Activated B cell treated with CpG ODN at 0.5 μM for 24 hours (primary cell): ENCODE measurements at regions not wholly inside any gene's neighbourhood (a gene's known extent, or its start where the extent isn't known, plus 50 kb on each side); places are given as distances from the start of the nearest gene placed in this dataset.

ENCODE experiments used
- ATAC-seq: fragments of 200-7000 bp; cut with Tn5 transposase; one replicate; pipeline ENCODE4 v1.10.0; 2021; ENCODE audit warnings: low read depth, mild to moderate bottlenecking, moderate library complexity
- CTCF ChIA-PET: fragments of 350-600 bp; sonication (Branson Sonifier 250); formaldehyde crosslinking; loops from one replicate; lab custom pipeline; 2021; ENCODE audit warnings: antibody characterized with exemption; lab: Charles Lee
- POLR2A ChIA-PET: fragments of 350-600 bp; sonication (Branson Sonifier 250); formaldehyde crosslinking; loops from one replicate; lab custom pipeline; 2021; ENCODE audit warnings: antibody characterized with exemption; lab: Charles Lee
- DNase-seq: peaks from one replicate; pipeline ENCODE4 v3.0.0; 2022
- H3K27ac Mint-ChIP-seq: one replicate; pipeline ENCODE4 v1.8.0; 2020; ENCODE audit warnings: mixed read lengths
- H3K27me3 Mint-ChIP-seq: one replicate; pipeline ENCODE4 v1.8.0; 2021; ENCODE audit warnings: mixed read lengths
- H3K36me3 Mint-ChIP-seq: one replicate; pipeline ENCODE4 v1.8.0; 2021; ENCODE audit warnings: low read depth, mixed read lengths
- H3K4me1 Mint-ChIP-seq: one replicate; pipeline ENCODE4 v1.8.0; 2021; ENCODE audit warnings: mixed read lengths
- H3K4me3 Mint-ChIP-seq: one replicate; pipeline ENCODE4 v1.8.0; 2020; ENCODE audit warnings: mild to moderate bottlenecking, mixed read lengths
- H3K9me3 Mint-ChIP-seq: one replicate; pipeline ENCODE4 v1.8.0; 2020; ENCODE audit warnings: mixed read lengths
- intact Hi-C: fragments of 100-400 bp; cut with micrococcal nuclease; formaldehyde crosslinking; loops from one replicate; pipeline ENCODE4 v1.15.1; 2024
- TF ChIP-seq, protein P1 (sequence below): fragments of 200-600 bp; IDR thresholded peaks from one replicate; pipeline ENCODE4 v1.8.0; 2022; ENCODE audit warnings: antibody characterized with exemption, mild to moderate bottlenecking

DNA sequence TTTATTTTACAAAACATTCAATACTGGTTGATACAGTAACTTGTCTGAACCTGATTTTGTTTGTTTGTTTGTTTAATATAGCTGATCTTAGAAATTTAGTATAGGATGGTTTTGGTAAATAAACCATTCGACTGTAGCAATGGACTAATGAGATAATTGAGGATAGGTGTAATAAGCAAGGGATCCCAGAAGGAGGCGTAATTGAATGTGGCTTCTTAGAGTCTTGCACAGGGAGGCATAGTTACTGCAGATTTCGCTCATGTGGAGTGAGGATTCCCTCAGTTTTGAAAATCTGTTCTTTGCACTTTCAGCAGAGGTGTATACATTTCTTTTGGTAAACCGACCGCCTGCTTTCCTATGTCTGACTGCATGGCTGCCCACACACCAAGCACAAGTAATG is 709.6 kb downstream of the SOCS6 start:
- Mint-ChIP-seq H3K4me3 (no peak overlapping the region), H3K36me3 (no peaks in the 10 kb centered on the region), H3K9me3 (peaks cover 3% of the 10 kb centered on the region), H3K27ac (no peak overlapping the region), H3K4me1 (no peaks in the 10 kb centered on the region), H3K27me3 (no peaks in the 10 kb centered on the region)
- POLR2A ChIA-PET = no interaction called here
- TF ChIP-seq, protein P1, sequence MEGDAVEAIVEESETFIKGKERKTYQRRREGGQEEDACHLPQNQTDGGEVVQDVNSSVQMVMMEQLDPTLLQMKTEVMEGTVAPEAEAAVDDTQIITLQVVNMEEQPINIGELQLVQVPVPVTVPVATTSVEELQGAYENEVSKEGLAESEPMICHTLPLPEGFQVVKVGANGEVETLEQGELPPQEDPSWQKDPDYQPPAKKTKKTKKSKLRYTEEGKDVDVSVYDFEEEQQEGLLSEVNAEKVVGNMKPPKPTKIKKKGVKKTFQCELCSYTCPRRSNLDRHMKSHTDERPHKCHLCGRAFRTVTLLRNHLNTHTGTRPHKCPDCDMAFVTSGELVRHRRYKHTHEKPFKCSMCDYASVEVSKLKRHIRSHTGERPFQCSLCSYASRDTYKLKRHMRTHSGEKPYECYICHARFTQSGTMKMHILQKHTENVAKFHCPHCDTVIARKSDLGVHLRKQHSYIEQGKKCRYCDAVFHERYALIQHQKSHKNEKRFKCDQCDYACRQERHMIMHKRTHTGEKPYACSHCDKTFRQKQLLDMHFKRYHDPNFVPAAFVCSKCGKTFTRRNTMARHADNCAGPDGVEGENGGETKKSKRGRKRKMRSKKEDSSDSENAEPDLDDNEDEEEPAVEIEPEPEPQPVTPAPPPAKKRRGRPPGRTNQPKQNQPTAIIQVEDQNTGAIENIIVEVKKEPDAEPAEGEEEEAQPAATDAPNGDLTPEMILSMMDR = no peak
- intact Hi-C loops = no loop called here
- CTCF ChIA-PET = no interaction called here
- DNase-seq = no peak
- ATAC-seq = no peak

DNA sequence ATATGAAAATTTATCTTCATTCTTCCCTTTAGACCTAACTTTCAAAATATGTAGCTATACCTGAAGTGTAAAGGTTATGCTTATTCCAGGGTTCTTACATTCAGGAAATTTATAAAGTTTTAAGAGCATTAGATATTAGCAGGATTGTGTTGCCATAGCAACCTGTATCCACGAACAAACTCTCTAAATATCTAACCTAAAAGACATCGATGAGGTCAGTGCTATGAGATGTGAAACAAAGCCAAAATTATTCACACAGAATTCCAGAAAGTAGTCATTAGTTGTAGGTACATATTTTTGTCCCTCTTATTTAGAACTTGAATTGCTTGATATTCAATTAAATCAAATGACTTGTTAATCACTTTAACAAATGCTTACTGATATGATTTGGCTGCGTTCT is 705.3 kb downstream of the SOCS6 start:
- H3K4me3 Mint-ChIP-seq = no peak overlapping the region
- H3K36me3 Mint-ChIP-seq = no peaks in the 10 kb centered on the region
- POLR2A ChIA-PET = no interaction called here
- TF ChIP-seq, protein P1 = no peak
- intact Hi-C loops = no loop called here
- no peaks in the 10 kb centered on the region for H3K27me3 Mint-ChIP-seq
- no peaks in the 10 kb centered on the region for H3K4me1 Mint-ChIP-seq
- CTCF ChIA-PET = no interaction called here
- ATAC-seq = no peak
- H3K9me3 Mint-ChIP-seq = peaks cover 3% of the 10 kb centered on the region
- no peak overlapping the region for H3K27ac Mint-ChIP-seq
- DNase-seq = no peak

DNA sequence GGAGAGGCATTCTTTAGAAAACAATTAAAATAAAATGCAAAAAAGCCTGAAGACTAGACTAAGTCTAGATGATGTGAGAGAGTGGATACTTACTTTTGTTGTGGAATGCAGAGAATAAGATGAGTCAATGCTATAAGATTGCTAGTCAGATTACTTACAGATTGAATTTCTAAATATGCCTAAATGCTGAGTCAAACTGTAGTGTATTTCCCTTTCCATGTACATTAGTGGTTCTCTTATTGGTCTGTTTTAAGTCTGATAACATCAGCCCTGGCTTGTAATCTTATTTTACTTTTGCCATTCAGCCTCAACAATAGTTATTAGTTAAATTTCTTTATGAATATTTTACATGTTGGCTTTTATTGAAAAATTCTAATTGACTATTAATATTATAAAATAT is 702.7 kb downstream of the SOCS6 start:
- DNase-seq (no peak), ATAC-seq (no peak)
- ChIA-PET CTCF (no interaction called here), POLR2A (no interaction called here)
- Mint-ChIP-seq H3K27ac (no peak overlapping the region), H3K4me3 (no peak overlapping the region), H3K9me3 (peaks cover 14% of the 10 kb centered on the region), H3K36me3 (no peaks in the 10 kb centered on the region), H3K27me3 (no peaks in the 10 kb centered on the region), H3K4me1 (no peaks in the 10 kb centered on the region)
- TF ChIP-seq, protein P1 = no peak
- intact Hi-C loops = no loop called here

DNA sequence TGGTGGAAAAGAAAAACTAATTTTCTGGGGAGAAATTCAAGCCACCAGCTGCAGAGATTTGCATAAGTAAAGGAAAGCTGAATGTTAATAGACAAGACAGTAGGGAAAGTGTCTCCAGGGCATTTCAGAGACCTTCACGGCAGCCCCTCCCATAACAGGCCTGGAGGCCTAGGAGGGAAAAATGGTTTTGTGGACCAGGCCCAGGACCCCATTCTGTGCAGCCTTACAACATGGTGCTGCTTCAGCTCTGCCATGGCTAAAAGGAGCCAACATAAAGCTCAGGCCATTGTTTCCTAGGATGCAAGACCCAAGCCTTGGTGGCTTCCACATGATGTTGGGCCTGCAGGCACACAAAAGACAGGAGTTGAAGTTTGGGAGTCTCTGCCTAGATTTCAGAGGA is 697.1 kb downstream of the SOCS6 start:
- DNase-seq (no peak), ATAC-seq (no peak)
- H3K27me3 Mint-ChIP-seq = no peaks in the 10 kb centered on the region
- no peak overlapping the region for H3K27ac Mint-ChIP-seq
- ChIA-PET CTCF (no interaction called here), POLR2A (no interaction called here)
- H3K4me1 Mint-ChIP-seq = no peaks in the 10 kb centered on the region
- TF ChIP-seq, protein P1 = no peak
- intact Hi-C loops = no loop called here
- no peaks in the 10 kb centered on the region for H3K36me3 Mint-ChIP-seq
- H3K4me3 Mint-ChIP-seq = no peak overlapping the region
- H3K9me3 Mint-ChIP-seq = peaks cover 26% of the 10 kb centered on the region

DNA sequence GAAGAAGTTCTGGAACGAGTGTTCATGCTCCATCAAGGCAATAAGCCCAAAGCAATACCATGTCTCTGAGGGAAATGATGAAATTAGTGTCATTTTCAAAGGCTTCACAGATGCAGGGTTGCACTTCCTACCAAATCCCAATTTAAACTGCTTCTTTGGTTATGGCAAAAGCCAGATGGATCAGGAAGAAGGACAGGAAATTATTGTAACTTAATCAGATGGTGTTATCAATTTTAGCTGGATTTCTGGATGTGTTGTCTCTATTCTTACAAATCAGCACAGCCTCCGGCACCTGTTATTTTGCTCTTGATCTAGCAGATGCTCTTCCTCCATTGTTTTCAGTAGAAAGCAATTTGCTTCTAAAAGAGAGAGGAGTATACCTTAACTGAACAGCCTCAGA is 693.4 kb downstream of the SOCS6 start:
- CTCF ChIA-PET = no interaction called here
- DNase-seq (no peak), ATAC-seq (no peak)
- POLR2A ChIA-PET = no interaction called here
- Mint-ChIP-seq H3K9me3 (peaks cover 20% of the 10 kb centered on the region), H3K4me3 (no peak overlapping the region), H3K4me1 (no peaks in the 10 kb centered on the region), H3K27ac (no peak overlapping the region), H3K27me3 (no peaks in the 10 kb centered on the region), H3K36me3 (no peaks in the 10 kb centered on the region)
- intact Hi-C loops = no loop called here
- TF ChIP-seq, protein P1 = no peak
